ENCODE measurements at regions not wholly inside any gene's neighbourhood (a gene's known extent, or its start where the extent isn't known, plus 50 kb on each side); places are given as distances from the start of the nearest gene placed in this dataset.

DNA sequence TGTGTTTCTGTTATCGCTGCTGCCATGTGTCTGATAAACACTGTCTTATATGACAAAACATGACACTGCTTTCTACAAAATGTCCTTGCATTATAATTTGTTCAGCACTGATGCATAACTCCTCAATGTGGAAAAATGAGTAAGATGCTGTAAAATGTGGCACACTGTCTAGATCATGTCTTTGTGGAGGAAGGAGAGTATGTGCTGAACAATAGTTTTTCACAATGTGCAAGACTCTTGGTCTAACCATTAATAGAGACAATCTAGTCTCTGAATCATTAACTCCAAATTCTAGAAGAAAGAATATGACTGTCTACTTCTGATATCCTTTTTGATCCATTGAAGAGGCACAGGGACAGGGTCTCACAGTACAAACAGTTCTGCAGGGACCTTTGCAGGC is 127.9 kb upstream of the RARB start:
- DNase-seq (ENCODE audit: low spot score): no peak
- TF ChIP-seq, protein P1, sequence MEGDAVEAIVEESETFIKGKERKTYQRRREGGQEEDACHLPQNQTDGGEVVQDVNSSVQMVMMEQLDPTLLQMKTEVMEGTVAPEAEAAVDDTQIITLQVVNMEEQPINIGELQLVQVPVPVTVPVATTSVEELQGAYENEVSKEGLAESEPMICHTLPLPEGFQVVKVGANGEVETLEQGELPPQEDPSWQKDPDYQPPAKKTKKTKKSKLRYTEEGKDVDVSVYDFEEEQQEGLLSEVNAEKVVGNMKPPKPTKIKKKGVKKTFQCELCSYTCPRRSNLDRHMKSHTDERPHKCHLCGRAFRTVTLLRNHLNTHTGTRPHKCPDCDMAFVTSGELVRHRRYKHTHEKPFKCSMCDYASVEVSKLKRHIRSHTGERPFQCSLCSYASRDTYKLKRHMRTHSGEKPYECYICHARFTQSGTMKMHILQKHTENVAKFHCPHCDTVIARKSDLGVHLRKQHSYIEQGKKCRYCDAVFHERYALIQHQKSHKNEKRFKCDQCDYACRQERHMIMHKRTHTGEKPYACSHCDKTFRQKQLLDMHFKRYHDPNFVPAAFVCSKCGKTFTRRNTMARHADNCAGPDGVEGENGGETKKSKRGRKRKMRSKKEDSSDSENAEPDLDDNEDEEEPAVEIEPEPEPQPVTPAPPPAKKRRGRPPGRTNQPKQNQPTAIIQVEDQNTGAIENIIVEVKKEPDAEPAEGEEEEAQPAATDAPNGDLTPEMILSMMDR (IDR thresholded peaks at IDR 0.05; ENCODE audit: extremely low read depth, missing control alignments): no peak

DNA sequence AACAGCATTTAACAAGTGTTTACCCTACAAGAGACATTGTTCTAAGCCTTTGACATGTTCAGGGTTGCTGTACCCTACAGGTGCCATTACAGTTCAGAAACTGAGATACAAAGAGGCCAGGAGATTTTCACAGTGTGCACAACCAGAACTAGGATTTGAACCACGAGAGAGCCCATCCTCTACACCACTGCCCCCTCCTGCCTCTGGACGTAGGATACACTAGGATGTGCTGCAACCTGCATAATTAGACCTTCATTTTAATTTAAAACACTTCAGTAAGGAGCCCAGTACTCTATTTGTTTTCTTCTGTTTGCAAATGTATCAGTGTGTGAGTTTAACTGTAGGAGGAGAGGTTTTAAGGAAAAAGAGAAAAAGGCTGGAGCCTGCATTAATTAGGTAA is 123.1 kb upstream of the RARB start:
- DNase-seq (ENCODE audit: low spot score): no peak
- TF ChIP-seq, protein P1 (IDR thresholded peaks at IDR 0.05; ENCODE audit: extremely low read depth, missing control alignments): no peak

- TF ChIP-seq, protein P1 (IDR thresholded peaks at IDR 0.05; ENCODE audit: extremely low read depth, missing control alignments): no peak
- no peak for DNase-seq (ENCODE audit: low spot score)
Measured at GRCh38 chr3:25306066-25306465, 122.0 kb upstream of the RARB start.

GRCh38 chr3:25306705-25307104 is 121.4 kb upstream of the RARB start:
- TF ChIP-seq, protein P1 (IDR thresholded peaks at IDR 0.05; ENCODE audit: extremely low read depth, missing control alignments): no peak
- DNase-seq (ENCODE audit: low spot score): no peak

DNA sequence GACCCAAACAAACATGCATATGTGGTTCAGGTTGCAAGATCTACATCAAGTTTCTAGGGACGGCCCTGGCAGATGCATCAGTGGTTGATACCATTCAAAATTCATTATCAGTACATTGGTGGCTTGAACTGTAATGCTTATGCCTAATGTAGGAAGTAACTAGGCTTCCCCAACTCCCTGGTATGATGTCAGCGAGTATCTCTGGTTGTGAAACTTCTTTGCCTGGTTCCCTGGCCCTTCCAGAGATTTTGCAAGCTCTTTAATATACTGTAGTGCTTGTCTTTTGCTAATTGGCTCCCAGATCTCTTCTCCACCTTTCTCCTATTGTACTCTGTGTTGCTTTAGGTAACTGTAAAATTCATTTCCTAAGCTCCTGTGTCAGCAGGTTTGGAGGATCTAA is 114.8 kb upstream of the RARB start:
- DNase-seq (ENCODE audit: low spot score): no peak
- TF ChIP-seq, protein P1 (IDR thresholded peaks at IDR 0.05; ENCODE audit: extremely low read depth, missing control alignments): no peak

DNA sequence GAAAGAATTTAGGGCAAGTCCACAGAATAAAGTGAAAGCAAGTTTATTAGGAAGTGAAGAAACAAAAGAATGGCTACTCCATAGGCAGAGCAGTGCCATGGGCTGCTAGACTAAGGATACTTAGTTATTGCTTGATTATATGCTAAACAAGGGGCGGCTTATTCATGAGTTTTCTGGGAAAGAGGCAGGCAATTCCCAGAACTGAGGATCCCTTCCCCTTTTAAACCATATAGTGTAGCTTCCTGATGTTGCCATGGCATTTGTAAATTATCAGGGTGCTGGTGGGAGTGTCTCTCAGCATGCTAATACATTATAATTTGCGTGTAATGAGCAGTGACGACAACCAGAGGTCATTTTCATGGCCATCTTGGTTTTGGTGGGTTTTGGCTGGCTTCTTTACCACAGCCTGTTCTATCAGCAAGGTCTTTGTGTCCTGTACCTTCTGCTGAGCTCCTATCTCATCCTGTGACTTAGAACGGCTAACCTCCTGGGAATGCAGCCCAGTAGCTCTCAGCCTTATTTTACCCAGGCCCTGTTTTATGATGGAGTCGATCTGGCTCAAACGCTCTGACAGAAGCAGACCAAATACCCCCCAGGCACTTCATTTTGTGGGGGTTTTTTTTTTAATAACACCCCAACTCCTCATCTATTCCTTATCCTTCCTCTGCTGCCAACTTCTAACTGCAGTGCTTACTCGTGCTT is 103.0 kb upstream of the RARB start:
- TF ChIP-seq, protein P1 (IDR thresholded peaks at IDR 0.05; ENCODE audit: extremely low read depth, missing control alignments): no peak
- DNase-seq (ENCODE audit: low spot score): no peak

DNA sequence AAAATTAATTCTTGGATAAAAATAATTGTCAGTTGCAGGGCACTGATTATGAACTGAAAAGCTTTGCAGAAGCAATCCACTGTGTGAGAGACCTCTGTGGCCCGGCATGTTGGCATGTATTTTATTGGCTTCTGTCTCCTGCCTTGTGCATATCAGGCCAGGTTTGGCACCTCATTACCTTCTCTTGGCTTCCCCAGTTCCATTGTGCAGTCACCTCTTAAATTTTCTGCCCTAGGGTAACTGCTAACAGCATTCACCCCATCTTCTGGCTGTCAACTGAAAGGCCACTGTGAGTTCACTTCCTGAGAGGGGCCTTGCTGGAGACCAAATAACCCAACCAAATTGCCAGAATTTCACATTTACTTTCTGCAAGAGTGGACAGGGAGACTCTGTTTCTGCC is 92.7 kb upstream of the RARB start:
- DNase-seq (ENCODE audit: low spot score): no peak
- TF ChIP-seq, protein P1 (IDR thresholded peaks at IDR 0.05; ENCODE audit: extremely low read depth, missing control alignments): no peak

All from GM20000 (cell line).